Esophagus muscularis mucosa (tissue), 4 donors: ENCODE measurements at regions not wholly inside any gene's neighbourhood (a gene's known extent, or its start where the extent isn't known, plus 50 kb on each side); places are given as distances from the start of the nearest gene placed in this dataset.

Source experiments
- DNase-seq: peaks from one replicate; pipeline ENCODE4 v3.0.0-alpha.2; 2017; ENCODE audit errors: extremely low spot score
- H3K27ac ChIP-seq, 4 donors: fragments of 200-600 bp; sonication (generic); replicated peaks in 1 of 4; 1 replicate in 3 of 4; 2 replicates in 1 of 4; pipeline ENCODE4 v1.5.1; 2016 to 2019; ENCODE audit warnings: mild to moderate bottlenecking in 1 of 4
- H3K27me3 ChIP-seq, 4 donors: fragments of 200-600 bp; sonication (generic); one replicate each; pipeline versions ENCODE4 v1.5.1 to v1.6.0; 2016 to 2019
- H3K36me3 ChIP-seq, 4 donors: fragments of 200-600 bp; sonication (generic); one replicate each; pipeline ENCODE4 v1.5.1; 2016 to 2019
- H3K4me1 ChIP-seq, 4 donors: fragments of 200-600 bp; sonication (generic); one replicate each; pipeline ENCODE4 v1.5.1; 2016 to 2019
- H3K4me3 ChIP-seq, 4 donors: fragments of 200-600 bp; sonication (generic); 1 replicate in 2 of 4; 2 replicates in 2 of 4; pipeline ENCODE4 v1.5.1; 2016 to 2019; ENCODE audit warnings: mild to moderate bottlenecking in 4 of 4, moderate library complexity in 1 of 4
- H3K9me3 ChIP-seq, 4 donors: fragments of 200-600 bp; sonication (generic); 1 replicate in 3 of 4; 2 replicates in 1 of 4; pipeline ENCODE4 v1.5.1; 2016 to 2019
- CTCF ChIP-seq, 3 experiments: fragments of 200-600 bp in 2 of 3; fragments of 450-650 bp in 1 of 3; sonication (generic) in 2 of 3; IDR thresholded peaks; one replicate each; pipeline ENCODE4 v1.5.1; 2017 to 2019; ENCODE audit warnings: antibody characterized with exemption in 3 of 3, mild to moderate bottlenecking in 2 of 3, moderate library complexity in 1 of 3
- EP300 ChIP-seq: sonication (generic); formaldehyde crosslinking; IDR thresholded peaks from one replicate; pipeline ENCODE4 v1.6.1; 2017; ENCODE audit warnings: antibody characterized with exemption
- POLR2A ChIP-seq: fragments of 450-650 bp; IDR thresholded peaks from one replicate; pipeline ENCODE4 v1.6.1; 2017; ENCODE audit warnings: antibody characterized with exemption, moderate library complexity, mild to moderate bottlenecking, low read depth
- POLR2AphosphoS5 ChIP-seq, 2 donors: sonication (generic); formaldehyde crosslinking; IDR thresholded peaks; one replicate each; pipeline ENCODE4 v1.6.1; 2017; ENCODE audit warnings: antibody characterized with exemption in 2 of 2
- WGBS: methylation state at CpG from one replicate; pipeline ENCODE4 v1.1.5; 2018; 5-methylcytosine and 5-hydroxymethylcytosine counted together
- intact Hi-C: fragments of 100-400 bp; cut with DNase I; formaldehyde crosslinking; loops from one replicate; pipeline ENCODE4 v1.15.1; 2023

GRCh38 chr1:104921525-104921924 is 1171.8 kb downstream of the AMY1C start:
- DNase-seq = no peak
- H3K4me3 ChIP-seq = no peak overlapping the region
- TF ChIP-seq POLR2A = no peak
- TF ChIP-seq EP300 = no peak
- H3K9me3 ChIP-seq = no peaks in the 10 kb centered on the region
- no peaks in the 10 kb centered on the region for H3K4me1 ChIP-seq
- no peaks in the 10 kb centered on the region for H3K27me3 ChIP-seq
- no peaks in the 10 kb centered on the region for H3K36me3 ChIP-seq
- intact Hi-C loops = no loop called here
- no peak overlapping the region for H3K27ac ChIP-seq

GRCh38 chr1:104923075-104923474 is 1173.4 kb downstream of the AMY1C start:
- Histone ChIP-seq H3K4me3 (no peak overlapping the region), H3K4me1 (no peaks in the 10 kb centered on the region), H3K36me3 (no peaks in the 10 kb centered on the region), H3K9me3 (no peaks in the 10 kb centered on the region), H3K27me3 (no peaks in the 10 kb centered on the region), H3K27ac (no peak overlapping the region)
- intact Hi-C loops = no loop called here
- TF ChIP-seq CTCF (IDR thresholded peaks at IDR 0.05) = no peak
- TF ChIP-seq EP300 = no peak
- no peak for TF ChIP-seq POLR2A
- TF ChIP-seq POLR2AphosphoS5 (IDR thresholded peaks at IDR 0.05) = no peak
- DNase-seq = no peak
- WGBS = 65% methylated on average over 7 of the region's 7 CpGs

GRCh38 chr1:104929280-104929679 is 1179.6 kb downstream of the AMY1C start:
- no peak for TF ChIP-seq POLR2AphosphoS5 (IDR thresholded peaks at IDR 0.05)
- TF ChIP-seq POLR2A = no peak
- TF ChIP-seq EP300 = no peak
- TF ChIP-seq CTCF (IDR thresholded peaks at IDR 0.05) = no peak
- H3K36me3 ChIP-seq = no peaks in the 10 kb centered on the region
- 94% methylated on average over 1 of the region's 1 CpG for WGBS
- H3K27ac ChIP-seq = no peak overlapping the region
- H3K4me3 ChIP-seq = no peak overlapping the region
- no peak for DNase-seq
- intact Hi-C loops = no loop called here
- no peaks in the 10 kb centered on the region for H3K27me3 ChIP-seq
- H3K9me3 ChIP-seq = no peaks in the 10 kb centered on the region
- no peaks in the 10 kb centered on the region for H3K4me1 ChIP-seq

GRCh38 chr1:104932030-104932915 is 1182.6 kb downstream of the AMY1C start:
- no peaks in the 10 kb centered on the region for H3K36me3 ChIP-seq
- TF ChIP-seq EP300 (no peak), CTCF (IDR thresholded peaks at IDR 0.05) (no peak), POLR2AphosphoS5 (IDR thresholded peaks at IDR 0.05) (no peak), POLR2A (no peak)
- intact Hi-C loops = no loop called here
- H3K27me3 ChIP-seq = no peaks in the 10 kb centered on the region
- H3K9me3 ChIP-seq = no peaks in the 10 kb centered on the region
- WGBS = 77% methylated on average over 9 of the region's 13 CpGs
- H3K27ac ChIP-seq = no peak overlapping the region
- H3K4me3 ChIP-seq = no peak overlapping the region
- DNase-seq = no peak
- H3K4me1 ChIP-seq = no peaks in the 10 kb centered on the region

- TF ChIP-seq CTCF (IDR thresholded peaks at IDR 0.05) (no peak), POLR2AphosphoS5 (IDR thresholded peaks at IDR 0.05) (no peak), POLR2A (no peak), EP300 (no peak)
These were observed 1183.4 kb downstream of the AMY1C start for GRCh38 chr1:104932949-104933679.

More at GRCh38 chr1:104932949-104933679, 1183.4 kb downstream of the AMY1C start:
- Histone ChIP-seq H3K4me3 (no peak overlapping the region), H3K9me3 (no peaks in the 10 kb centered on the region), H3K4me1 (no peaks in the 10 kb centered on the region), H3K27me3 (no peaks in the 10 kb centered on the region), H3K27ac (no peak overlapping the region), H3K36me3 (no peaks in the 10 kb centered on the region)
- no peak for DNase-seq
- 83% methylated on average over 9 of the region's 14 CpGs for WGBS
- intact Hi-C loops = no loop called here
